ENCODE measurements at regions not wholly inside any gene's neighbourhood (a gene's known extent, or its start where the extent isn't known, plus 50 kb on each side); places are given as distances from the start of the nearest gene placed in this dataset.

DNA sequence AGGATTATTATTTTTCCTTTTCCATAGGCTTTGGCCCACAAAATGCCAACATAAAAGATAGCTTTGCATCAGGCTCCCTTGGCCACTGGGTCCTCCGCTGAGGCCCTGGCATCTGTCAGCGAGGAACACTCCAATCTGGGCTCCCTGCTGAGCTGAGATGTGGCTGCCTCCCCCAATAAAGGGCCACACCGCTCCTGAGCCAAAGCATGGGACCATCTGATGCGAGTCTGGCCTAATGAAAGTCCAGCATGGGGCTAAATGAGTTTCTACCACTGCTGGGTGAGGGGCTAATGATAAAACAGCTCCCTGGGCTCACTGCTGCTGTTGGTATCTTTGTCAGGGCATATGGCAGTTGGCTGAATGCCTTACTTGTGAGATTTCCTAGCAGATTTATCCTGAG is 817.5 kb upstream of the SLC35B3 start:
- no peak overlapping the region for H3K4me3 ChIP-seq (replicated peaks; ENCODE audit: low read depth, low read length)
- DNase-seq (ENCODE audit: extremely low read depth, low read depth), result no peak
- TF ChIP-seq, protein P1, sequence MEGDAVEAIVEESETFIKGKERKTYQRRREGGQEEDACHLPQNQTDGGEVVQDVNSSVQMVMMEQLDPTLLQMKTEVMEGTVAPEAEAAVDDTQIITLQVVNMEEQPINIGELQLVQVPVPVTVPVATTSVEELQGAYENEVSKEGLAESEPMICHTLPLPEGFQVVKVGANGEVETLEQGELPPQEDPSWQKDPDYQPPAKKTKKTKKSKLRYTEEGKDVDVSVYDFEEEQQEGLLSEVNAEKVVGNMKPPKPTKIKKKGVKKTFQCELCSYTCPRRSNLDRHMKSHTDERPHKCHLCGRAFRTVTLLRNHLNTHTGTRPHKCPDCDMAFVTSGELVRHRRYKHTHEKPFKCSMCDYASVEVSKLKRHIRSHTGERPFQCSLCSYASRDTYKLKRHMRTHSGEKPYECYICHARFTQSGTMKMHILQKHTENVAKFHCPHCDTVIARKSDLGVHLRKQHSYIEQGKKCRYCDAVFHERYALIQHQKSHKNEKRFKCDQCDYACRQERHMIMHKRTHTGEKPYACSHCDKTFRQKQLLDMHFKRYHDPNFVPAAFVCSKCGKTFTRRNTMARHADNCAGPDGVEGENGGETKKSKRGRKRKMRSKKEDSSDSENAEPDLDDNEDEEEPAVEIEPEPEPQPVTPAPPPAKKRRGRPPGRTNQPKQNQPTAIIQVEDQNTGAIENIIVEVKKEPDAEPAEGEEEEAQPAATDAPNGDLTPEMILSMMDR (IDR thresholded peaks at IDR 0.05; ENCODE audit: low read depth, low read length, missing control alignments), result no peak

DNA sequence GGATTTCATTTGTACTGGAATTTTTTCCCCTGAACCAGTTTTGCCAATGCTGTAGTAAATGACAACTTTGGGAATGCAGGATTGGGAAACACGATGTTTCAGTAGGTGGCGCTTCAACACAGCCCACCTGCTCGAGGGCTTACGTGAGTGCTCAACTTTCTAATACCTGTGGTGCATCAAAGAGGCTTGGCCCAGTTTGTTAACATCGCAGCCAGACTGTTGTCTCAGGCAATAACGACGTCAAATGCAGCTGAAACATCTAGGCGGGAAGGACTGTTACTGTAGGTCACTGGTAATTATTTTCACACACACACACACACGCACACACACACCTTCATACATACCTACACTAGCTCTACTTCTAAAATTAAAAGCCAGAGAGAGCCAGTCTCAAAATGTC is 815.5 kb upstream of the SLC35B3 start:
- H3K4me3 ChIP-seq (replicated peaks; ENCODE audit: low read depth, low read length), result no peak overlapping the region
- peak; percentile 19 for DNase-seq (ENCODE audit: extremely low read depth, low read depth)
- TF ChIP-seq, protein P1 (IDR thresholded peaks at IDR 0.05; ENCODE audit: low read depth, low read length, missing control alignments), result peak; percentile 52

DNA sequence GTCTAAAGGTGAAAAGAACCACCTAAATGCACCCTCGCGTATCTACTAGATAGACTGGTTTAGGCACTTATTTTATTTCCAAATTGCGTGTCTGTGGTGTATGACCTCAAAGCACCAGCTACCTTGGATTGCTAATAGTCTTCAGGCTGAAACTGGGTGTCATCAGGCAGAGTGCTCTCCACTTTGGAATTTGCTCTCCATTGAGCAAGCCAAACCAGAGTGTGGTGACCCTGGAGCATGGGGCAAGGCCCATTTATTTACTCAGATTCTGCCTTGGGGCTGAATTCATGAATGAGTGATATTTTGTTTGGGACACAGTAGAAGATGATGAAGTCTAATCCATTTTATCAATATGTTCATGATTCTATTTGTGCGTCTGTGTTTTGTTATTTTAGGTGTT is 812.8 kb upstream of the SLC35B3 start:
- no peak overlapping the region for H3K4me3 ChIP-seq (replicated peaks; ENCODE audit: low read depth, low read length)
- DNase-seq (ENCODE audit: extremely low read depth, low read depth), result no peak
- TF ChIP-seq, protein P1 (IDR thresholded peaks at IDR 0.05; ENCODE audit: low read depth, low read length, missing control alignments), result no peak

DNA sequence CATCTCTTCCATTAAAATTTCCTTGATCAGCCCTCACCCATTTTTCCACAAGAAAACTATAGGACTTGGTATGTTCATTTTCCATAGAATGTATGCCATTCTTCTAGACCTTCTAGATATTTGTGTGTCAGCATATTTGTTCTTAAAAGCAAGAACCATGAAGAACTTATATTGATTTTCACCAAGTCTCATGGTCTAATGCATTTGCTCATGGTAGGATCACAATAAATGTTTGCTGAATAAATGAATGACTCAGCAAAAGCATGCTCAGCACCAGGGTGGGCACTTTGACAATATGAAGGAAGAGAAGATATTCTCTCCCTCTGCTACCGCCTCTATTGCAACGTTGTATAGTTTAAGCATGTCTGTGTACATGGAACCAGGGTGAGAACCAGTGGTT is 805.5 kb upstream of the SLC35B3 start:
- no peak overlapping the region for H3K4me3 ChIP-seq (replicated peaks; ENCODE audit: low read depth, low read length)
- TF ChIP-seq, protein P1 (IDR thresholded peaks at IDR 0.05; ENCODE audit: low read depth, low read length, missing control alignments), result no peak
- no peak for DNase-seq (ENCODE audit: extremely low read depth, low read depth)

DNA sequence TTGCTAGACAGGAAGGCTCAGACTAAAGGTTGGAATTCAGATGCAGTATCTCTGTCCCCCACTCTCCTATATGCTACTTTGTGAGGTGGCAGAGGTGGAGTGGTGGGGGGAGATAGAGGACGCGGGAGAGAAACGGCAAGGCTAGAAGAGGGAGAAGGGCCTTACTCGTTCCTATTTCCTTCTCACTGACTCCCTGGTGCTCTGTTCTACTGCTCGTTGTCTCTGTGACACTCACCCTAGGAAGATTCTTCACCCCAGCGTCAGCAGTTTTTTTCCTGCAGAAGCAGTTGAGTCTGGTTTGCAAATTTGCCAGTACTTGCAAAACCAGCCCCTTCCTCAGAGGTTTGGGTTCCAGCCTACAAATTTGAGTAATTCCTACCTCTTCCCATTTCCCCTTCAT is 801.1 kb upstream of the SLC35B3 start:
- TF ChIP-seq, protein P1 (IDR thresholded peaks at IDR 0.05; ENCODE audit: low read depth, low read length, missing control alignments), result no peak
- DNase-seq (ENCODE audit: extremely low read depth, low read depth), result no peak
- no peak overlapping the region for H3K4me3 ChIP-seq (replicated peaks; ENCODE audit: low read depth, low read length)

- H3K4me3 ChIP-seq (replicated peaks; ENCODE audit: low read depth, low read length), result no peak overlapping the region
- peak; percentile 17 for DNase-seq (ENCODE audit: extremely low read depth, low read depth)
- TF ChIP-seq, protein P1 (IDR thresholded peaks at IDR 0.05; ENCODE audit: low read depth, low read length, missing control alignments), result no peak
Observed at GRCh38 chr6:9233686-9234085, 798.3 kb upstream of the SLC35B3 start.

- no peak for DNase-seq (ENCODE audit: extremely low read depth, low read depth)
Observed at GRCh38 chr6:9233226-9233625, 797.9 kb upstream of the SLC35B3 start.

More at GRCh38 chr6:9233226-9233625, 797.9 kb upstream of the SLC35B3 start:
- no peak overlapping the region for H3K4me3 ChIP-seq (replicated peaks; ENCODE audit: low read depth, low read length)
- TF ChIP-seq, protein P1 (IDR thresholded peaks at IDR 0.05; ENCODE audit: low read depth, low read length, missing control alignments), result no peak
